GM20000 (cell line): ENCODE measurements at regions not wholly inside any gene's neighbourhood (a gene's known extent, or its start where the extent isn't known, plus 50 kb on each side); places are given as distances from the start of the nearest gene placed in this dataset.

Source experiments
- DNase-seq: peaks from one replicate; pipeline ENCODE4 v3.0.0; 2012; ENCODE audit warnings: low spot score
- TF ChIP-seq, protein P1 (sequence below): IDR thresholded peaks from 2 replicates; pipeline ENCODE4 v1.5.1; 2012; ENCODE audit warnings: mild to moderate bottlenecking, control low read depth; ENCODE audit errors: extremely low read depth, missing control alignments

DNA sequence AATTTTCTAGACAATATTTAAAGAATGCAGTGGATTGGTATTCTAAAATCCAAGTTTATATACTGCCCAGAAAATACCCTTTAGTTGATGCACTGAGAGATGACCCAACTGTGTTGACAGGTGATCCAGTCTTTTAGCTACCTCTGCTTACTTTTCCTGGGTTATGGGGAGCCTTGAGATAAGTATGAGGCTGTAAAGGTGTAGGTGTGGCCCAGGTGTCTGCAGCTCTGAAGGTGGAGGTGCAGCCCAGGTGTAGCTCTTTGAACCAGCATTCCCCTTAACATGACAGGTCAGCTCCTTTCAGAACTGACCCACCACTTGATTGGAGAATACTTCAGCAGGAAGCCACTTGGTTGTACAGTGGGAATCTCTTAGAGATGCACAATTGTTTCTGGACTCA lies 62.3 kb upstream of the ACSL3 start:
- TF ChIP-seq, protein P1, sequence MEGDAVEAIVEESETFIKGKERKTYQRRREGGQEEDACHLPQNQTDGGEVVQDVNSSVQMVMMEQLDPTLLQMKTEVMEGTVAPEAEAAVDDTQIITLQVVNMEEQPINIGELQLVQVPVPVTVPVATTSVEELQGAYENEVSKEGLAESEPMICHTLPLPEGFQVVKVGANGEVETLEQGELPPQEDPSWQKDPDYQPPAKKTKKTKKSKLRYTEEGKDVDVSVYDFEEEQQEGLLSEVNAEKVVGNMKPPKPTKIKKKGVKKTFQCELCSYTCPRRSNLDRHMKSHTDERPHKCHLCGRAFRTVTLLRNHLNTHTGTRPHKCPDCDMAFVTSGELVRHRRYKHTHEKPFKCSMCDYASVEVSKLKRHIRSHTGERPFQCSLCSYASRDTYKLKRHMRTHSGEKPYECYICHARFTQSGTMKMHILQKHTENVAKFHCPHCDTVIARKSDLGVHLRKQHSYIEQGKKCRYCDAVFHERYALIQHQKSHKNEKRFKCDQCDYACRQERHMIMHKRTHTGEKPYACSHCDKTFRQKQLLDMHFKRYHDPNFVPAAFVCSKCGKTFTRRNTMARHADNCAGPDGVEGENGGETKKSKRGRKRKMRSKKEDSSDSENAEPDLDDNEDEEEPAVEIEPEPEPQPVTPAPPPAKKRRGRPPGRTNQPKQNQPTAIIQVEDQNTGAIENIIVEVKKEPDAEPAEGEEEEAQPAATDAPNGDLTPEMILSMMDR = no peak
- DNase-seq = no peak

DNA sequence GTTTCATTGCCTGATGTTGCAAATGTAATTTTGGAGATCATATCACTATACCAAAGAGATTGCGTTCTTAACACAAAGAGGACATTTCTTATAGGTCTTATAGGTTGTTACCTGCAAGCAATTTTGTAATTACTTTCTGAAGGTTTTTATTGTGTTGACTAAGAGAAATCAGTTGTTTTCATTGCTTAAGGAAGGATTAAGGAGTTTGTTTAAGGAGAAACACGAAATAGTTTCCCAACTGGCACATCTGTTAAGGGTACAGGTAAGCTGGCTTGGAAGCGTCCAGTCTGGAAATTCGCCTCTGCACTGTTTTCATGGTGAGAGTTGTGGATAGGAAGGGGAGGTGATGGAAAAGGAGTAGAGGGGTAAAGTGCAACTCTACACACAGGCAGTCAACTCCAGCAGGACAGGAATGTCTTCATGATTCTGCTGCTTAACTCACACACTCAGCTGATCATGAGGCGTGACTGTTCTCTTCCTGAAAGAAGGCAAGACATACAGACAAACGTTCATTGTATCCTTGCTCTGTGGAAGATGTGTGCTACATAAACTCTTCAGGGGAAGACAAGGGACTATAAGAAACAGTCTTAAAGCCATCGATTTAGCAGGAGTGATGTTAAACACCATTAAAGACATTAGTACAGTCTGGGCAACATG lies 61.4 kb upstream of the ACSL3 start:
- DNase-seq = no peak
- TF ChIP-seq, protein P1 = no peak

DNA sequence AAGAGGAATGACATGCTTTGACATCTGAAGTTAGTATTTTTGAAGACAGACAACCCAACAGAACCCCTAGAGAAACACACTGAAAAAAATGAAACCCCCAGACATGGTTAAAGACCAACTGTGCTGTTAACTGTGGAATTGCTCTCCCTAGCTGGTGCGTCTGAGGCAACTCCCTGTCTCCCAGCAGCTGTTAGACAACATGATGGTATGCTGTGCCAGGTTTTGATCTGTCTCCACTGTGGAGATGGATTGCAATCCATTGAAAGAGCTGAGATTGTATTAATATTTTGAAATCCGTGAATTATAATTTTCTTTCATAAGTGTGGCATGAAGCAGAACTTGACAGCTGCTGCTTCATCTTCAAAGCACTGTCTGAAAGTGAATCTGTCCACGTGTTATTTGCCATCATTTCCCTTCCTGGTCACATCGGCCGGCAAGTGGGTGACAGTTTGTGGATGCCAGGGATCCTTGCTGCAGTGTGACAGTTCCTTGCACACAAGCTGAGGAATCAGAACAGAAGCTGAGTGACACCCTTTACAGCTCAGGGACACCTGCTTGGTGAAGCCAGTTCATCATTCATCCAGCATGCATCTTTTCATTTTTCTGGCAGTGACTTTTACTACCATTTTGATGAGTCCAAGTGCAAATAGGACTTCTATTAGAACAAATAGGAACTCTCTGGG lies 58.2 kb upstream of the ACSL3 start:
- TF ChIP-seq, protein P1 = no peak
- DNase-seq = no peak

DNA sequence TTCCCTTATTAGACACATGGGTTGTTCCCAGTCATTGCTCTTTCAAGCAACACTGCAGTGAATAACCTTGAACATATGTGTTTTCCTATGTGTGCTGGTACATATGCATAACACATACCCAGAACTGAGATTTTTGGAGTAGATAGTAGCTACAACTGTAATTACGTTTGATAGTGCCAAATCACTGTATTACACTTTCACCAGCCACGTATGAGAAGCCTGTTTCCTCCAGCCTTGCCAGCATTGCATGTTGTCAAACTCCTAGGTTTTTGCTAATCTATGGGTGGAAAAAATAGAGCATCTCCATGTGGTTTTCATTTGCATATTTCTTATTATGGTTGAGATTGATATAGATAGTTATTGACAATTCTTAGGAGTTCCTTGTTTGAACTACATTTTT lies 56.5 kb upstream of the ACSL3 start:
- TF ChIP-seq, protein P1 = no peak
- DNase-seq = no peak

DNA sequence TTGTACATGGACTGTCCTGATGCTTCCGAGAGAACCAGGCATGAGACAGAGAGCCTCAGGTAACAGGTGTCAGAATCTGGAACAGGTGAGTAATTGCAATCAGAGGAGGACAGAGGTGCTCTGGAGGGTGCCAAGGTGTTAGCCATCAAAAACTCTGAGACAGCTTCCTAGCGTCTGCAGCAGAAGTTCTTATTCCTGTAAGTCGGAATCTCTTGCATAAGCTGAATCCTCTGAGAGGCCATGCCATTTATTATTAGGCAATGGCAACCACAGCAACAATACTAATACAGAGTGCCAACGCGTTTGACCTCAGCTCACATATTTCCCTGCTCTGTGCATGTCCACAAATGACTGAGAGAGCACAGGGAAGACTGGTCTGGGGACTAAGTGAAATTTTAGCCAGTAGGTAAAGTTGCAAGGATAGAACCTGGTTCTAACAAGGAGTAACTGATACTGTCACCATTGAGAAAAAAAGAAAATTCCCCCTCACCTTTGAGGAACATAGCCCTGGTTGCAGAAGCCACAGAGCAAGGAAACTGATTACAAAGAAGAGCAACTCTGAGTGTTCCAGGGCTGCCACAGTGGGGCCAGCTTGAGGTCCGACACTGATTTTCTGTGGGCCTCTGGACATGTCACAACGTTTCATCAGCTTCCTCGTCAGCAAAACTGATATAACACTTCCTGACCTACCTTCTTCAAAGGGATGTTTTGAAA lies 55.1 kb upstream of the ACSL3 start:
- TF ChIP-seq, protein P1 = no peak
- no peak for DNase-seq

DNA sequence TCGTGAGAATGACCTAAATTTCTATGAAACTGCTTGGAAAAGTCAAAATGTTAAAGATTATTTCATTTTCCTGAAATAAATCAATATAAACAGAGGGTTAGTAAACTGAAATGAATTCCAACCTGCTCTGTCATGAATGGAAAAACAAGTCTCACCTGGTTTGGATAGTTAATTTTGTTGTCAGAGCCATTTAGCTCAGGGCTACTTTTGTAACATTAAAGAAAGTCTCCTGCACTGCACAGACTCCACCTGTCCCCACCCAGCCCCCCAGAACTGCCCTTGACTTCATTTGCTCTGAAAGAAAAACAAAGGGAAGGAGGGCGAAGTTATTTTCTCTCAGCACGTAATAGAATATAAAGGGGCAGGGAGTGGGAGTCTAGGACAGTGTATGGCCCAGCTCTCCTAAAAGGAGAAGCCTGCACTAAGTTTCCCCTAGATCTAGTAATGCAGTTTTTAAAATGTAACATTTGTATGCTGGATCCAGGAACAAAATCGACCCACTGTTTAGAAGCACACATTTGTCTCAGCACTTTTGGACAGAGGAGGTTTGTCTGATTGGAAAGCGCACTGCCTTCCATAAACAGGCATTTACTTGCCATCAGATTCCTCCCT lies 54.2 kb upstream of the ACSL3 start:
- TF ChIP-seq, protein P1 = no peak

DNA sequence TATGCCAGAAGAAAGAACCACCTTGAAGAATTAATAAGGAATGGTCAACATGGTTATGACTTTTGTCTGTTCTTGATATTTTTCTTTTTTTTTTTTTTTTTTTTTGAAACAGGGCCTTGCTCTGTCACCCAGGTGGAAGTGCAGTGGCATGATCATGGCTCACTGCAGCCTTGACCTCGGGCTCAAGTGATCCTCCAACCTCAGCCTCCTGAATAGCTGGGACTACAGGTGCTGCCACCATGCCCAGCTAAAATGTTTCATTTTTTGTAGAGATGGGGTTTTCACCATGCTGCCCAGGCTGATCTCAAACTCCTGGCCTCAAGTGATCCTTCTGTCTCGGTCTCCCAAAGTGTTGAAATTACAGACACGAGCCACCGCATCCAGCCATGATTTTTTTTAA lies 53.4 kb upstream of the ACSL3 start:
- DNase-seq = no peak
- TF ChIP-seq, protein P1 = no peak

More for the DNA sequence above, 54.2 kb upstream of the ACSL3 start:
- no peak for DNase-seq
